Glutamatergic neuron (in vitro differentiated cells): ENCODE measurements at regions not wholly inside any gene's neighbourhood (a gene's known extent, or its start where the extent isn't known, plus 50 kb on each side); places are given as distances from the start of the nearest gene placed in this dataset.
"Not testable (repeated sequence)": the region's sequence is repeated elsewhere in the genome, so short reads cannot be mapped to it uniquely, and the experiment has no call there.

Experiments
- DNase-seq: peaks from one replicate; pipeline ENCODE4 v3.0.0; 2022
- H3K27ac Mint-ChIP-seq: one replicate; pipeline ENCODE4 v1.8.0; 2020; ENCODE audit warnings: mild to moderate bottlenecking, mixed read lengths, inconsistent platforms; ENCODE audit not compliant: unreplicated experiment
- H3K27me3 Mint-ChIP-seq: one replicate; pipeline ENCODE4 v1.8.0; 2020; ENCODE audit warnings: mild to moderate bottlenecking, moderate library complexity, mixed read lengths, inconsistent platforms; ENCODE audit not compliant: unreplicated experiment
- H3K36me3 Mint-ChIP-seq: one replicate; pipeline ENCODE4 v1.8.0; 2020; ENCODE audit warnings: mild to moderate bottlenecking, mixed read lengths, inconsistent platforms; ENCODE audit not compliant: unreplicated experiment
- H3K4me1 Mint-ChIP-seq: one replicate; pipeline ENCODE4 v1.8.0; 2020; ENCODE audit warnings: mild to moderate bottlenecking, low read depth, mixed read lengths, inconsistent platforms; ENCODE audit not compliant: unreplicated experiment
- H3K4me3 Mint-ChIP-seq: one replicate; pipeline ENCODE4 v1.8.0; 2020; ENCODE audit warnings: mild to moderate bottlenecking, mixed read lengths, inconsistent platforms; ENCODE audit not compliant: unreplicated experiment
- H3K9me3 Mint-ChIP-seq: one replicate; pipeline ENCODE4 v1.8.0; 2020; ENCODE audit warnings: mild to moderate bottlenecking, moderate library complexity, mixed read lengths, inconsistent platforms; ENCODE audit not compliant: unreplicated experiment
- TF ChIP-seq, protein P1 (sequence below): fragments of 200-600 bp; sonication (generic); IDR thresholded peaks from one replicate; pipeline ENCODE4 v1.5.0; 2021; ENCODE audit not compliant: partially characterized antibody, unreplicated experiment

DNA sequence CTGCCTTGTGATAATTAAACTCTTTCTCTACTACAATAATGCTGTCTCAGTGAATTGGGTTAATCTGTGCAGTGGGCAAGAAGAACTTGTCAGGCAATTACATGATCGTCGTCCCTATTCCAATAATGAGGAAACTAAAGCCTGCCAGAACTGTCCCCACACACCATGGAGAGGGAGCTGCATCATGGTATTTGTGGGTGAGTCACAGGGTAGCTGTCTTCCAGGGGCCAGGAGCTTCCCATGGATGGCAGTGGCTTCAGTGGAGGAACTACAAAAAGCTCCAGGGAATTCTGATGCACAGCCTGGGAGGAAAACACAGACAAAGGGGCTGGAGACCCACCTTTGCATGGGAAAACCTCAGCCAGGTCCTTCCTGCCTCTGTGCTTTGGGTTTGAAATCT, 83.3 kb upstream of the C16orf82 start:
- H3K27me3 Mint-ChIP-seq, result peaks cover 3% of the 10 kb centered on the region
- H3K27ac Mint-ChIP-seq, result no peak overlapping the region
- DNase-seq, result no peak
- no peaks in the 10 kb centered on the region for H3K9me3 Mint-ChIP-seq
- H3K4me3 Mint-ChIP-seq, result no peak overlapping the region
- no peaks in the 10 kb centered on the region for H3K36me3 Mint-ChIP-seq
- no peaks in the 10 kb centered on the region for H3K4me1 Mint-ChIP-seq
- TF ChIP-seq, protein P1, sequence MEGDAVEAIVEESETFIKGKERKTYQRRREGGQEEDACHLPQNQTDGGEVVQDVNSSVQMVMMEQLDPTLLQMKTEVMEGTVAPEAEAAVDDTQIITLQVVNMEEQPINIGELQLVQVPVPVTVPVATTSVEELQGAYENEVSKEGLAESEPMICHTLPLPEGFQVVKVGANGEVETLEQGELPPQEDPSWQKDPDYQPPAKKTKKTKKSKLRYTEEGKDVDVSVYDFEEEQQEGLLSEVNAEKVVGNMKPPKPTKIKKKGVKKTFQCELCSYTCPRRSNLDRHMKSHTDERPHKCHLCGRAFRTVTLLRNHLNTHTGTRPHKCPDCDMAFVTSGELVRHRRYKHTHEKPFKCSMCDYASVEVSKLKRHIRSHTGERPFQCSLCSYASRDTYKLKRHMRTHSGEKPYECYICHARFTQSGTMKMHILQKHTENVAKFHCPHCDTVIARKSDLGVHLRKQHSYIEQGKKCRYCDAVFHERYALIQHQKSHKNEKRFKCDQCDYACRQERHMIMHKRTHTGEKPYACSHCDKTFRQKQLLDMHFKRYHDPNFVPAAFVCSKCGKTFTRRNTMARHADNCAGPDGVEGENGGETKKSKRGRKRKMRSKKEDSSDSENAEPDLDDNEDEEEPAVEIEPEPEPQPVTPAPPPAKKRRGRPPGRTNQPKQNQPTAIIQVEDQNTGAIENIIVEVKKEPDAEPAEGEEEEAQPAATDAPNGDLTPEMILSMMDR, result no peak

DNA sequence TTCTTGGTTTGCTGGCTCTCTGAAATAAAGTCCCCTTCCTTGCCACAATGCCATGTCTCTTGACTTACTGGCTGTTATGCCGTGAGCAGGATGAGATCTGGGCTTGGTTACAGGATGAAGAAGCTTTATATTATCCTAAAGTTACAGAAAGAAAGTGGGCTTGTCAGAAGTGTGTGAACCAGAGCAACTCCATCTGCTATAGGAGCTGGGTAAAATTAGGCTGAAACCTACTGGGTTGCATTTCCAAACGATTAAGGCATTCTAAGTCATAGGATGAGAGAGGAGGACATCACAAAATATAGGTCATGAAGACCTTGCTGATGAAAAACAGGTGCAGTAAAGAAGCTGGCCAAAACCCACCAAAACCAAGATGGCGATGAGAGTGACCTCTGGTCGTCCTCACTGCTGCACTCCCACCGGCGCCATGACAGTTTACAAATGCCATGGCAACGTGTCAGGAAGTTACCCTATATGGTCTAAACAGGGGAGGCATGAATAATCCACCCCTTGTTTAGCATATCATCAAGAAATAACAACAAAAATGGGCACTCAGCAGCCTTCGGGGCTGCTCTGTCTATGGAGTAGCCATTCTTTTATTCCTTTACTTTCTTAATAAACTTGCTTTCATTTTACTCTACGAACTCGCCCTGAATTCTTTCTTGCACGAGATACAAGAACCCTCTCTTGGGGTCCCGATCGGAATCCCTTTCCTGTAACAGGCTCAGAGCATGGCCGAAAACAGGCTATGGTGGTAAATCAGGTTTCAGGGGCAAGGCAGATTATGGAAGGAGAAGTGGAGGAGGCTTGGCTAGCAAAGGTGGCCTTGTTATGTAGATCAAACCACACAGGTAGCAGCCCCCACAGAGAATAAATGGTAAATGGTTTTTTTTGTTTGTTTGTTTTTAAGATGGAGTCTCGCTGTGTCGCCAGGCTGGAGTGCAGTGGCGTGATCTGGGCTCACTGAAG, 81.3 kb upstream of the C16orf82 start:
- Mint-ChIP-seq H3K27me3 (peaks cover 3% of the 10 kb centered on the region), H3K4me3 (no peak overlapping the region), H3K27ac (no peak overlapping the region), H3K36me3 (no peaks in the 10 kb centered on the region), H3K9me3 (no peaks in the 10 kb centered on the region), H3K4me1 (no peaks in the 10 kb centered on the region)
- TF ChIP-seq, protein P1, result no peak
- no peak for DNase-seq

DNA sequence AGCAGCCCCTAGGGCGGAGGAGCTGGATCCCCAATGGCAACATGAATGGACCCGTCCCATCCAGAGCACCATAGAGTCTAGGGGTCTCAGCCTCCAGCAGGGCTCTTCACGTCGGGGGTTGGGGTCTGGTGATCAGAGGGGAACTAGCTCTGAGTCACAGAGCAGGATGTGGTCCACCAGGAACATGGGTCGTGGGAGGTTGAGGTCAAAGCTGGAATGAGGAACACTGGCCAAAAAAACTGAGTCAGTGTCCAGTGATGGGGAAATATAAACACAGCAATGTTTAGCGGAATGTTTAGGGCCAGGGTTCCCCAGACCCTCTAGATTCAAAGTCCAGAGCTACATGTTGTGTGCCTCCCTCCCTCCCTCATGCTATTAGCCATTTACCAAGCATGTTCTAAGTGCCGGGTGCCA, 79.1 kb upstream of the C16orf82 start:
- H3K4me3 Mint-ChIP-seq, result no peak overlapping the region
- H3K27me3 Mint-ChIP-seq, result peaks cover 3% of the 10 kb centered on the region
- H3K36me3 Mint-ChIP-seq, result no peaks in the 10 kb centered on the region
- DNase-seq, result no peak
- no peaks in the 10 kb centered on the region for H3K4me1 Mint-ChIP-seq
- H3K9me3 Mint-ChIP-seq, result no peaks in the 10 kb centered on the region
- TF ChIP-seq, protein P1, result no peak
- H3K27ac Mint-ChIP-seq, result no peak overlapping the region

DNA sequence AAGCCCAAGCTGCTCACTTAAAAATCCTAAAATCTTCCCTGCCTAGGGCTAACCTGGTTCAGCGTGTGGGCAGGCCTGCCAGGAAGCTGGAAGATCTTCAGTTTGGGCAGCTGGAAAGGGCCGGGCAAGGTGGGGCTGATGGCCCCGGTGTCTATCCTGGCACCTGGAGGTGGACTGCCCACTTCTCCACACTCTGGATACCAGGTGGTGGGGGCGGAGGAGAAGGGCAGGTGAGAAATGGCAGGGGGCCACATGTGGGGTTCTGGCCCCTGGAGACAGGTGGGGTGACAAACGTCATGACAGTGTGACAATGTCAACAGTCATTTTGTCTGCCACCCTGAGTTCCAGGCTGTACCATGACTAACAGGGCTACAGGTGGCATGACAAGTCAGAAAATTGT, 78.5 kb upstream of the C16orf82 start:
- no peaks in the 10 kb centered on the region for H3K9me3 Mint-ChIP-seq
- peaks cover 3% of the 10 kb centered on the region for H3K27me3 Mint-ChIP-seq
- H3K27ac Mint-ChIP-seq, result no peak overlapping the region
- no peak overlapping the region for H3K4me3 Mint-ChIP-seq
- H3K36me3 Mint-ChIP-seq, result no peaks in the 10 kb centered on the region
- DNase-seq, result no peak
- TF ChIP-seq, protein P1, result no peak
- no peaks in the 10 kb centered on the region for H3K4me1 Mint-ChIP-seq

DNA sequence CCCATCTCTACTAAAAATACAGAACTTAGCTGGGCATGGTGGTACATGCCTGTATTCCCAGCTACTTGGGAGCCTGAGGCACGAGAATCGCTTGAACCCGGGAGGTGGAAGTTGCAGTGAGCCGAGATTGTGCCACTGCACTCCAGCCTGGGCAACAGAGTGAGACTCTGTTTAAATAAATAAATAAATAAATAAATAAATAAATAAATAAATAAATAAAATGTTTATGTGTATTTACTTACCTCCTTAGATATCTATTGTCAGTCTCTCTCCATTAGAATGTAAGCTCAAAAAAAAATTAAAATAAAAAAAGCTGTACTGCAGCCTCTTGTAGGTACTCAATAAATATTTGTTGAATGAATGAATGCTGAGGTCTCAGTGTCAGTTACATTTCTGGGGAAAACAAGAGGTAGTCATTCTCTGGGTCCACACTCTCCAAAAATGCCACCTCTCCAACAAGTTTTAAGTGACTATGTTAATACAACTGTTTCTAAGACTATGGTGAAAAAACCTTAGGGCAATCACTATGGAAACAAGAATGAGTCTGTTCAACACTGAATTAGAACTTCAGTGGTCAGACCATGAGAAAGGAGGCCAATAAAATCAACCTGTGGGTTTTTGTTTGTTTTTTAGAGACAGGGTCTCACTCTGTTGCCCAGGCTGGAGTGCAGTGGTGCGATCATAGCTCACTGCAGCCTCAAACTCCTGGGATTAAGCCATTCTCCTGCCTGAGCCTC, 76.2 kb upstream of the C16orf82 start:
- not testable (repeated sequence) for H3K27me3 Mint-ChIP-seq, H3K27ac Mint-ChIP-seq, H3K4me1 Mint-ChIP-seq, H3K9me3 Mint-ChIP-seq, H3K4me3 Mint-ChIP-seq, DNase-seq, H3K36me3 Mint-ChIP-seq
